Renal cortex interstitium (tissue), 11 donors: ENCODE measurements at regions not wholly inside any gene's neighbourhood (a gene's known extent, or its start where the extent isn't known, plus 50 kb on each side); places are given as distances from the start of the nearest gene placed in this dataset.
"Not testable (repeated sequence)": the region's sequence is repeated elsewhere in the genome, so short reads cannot be mapped to it uniquely, and the experiment has no call there.

Experiments used
- DNase-seq, 11 donors: peaks; one replicate each; pipeline ENCODE4 v3.0.0-alpha.2; 2013; ENCODE audit warnings: low read depth in 9 of 11, low spot score in 4 of 11; ENCODE audit errors: extremely low read depth in 1 of 11

GRCh38 chr6:21928827-21929226, 335.3 kb downstream of the SOX4 start:
- DNase-seq, result no peak

GRCh38 chr6:21931641-21932335, 338.2 kb downstream of the SOX4 start:
- no peak for DNase-seq

GRCh38 chr6:21933351-21933750, 339.8 kb downstream of the SOX4 start:
- no peak for DNase-seq

GRCh38 chr6:21935142-21935541, 341.6 kb downstream of the SOX4 start:
- DNase-seq, result no peak

GRCh38 chr6:21935561-21936028, 342.0 kb downstream of the SOX4 start:
- no peak for DNase-seq

GRCh38 chr6:21937466-21937865, 343.9 kb downstream of the SOX4 start:
- DNase-seq, result no peak

- DNase-seq, result not testable (repeated sequence)
Observed at GRCh38 chr6:21939066-21939465, 345.5 kb downstream of the SOX4 start.

GRCh38 chr6:21941926-21942325, 348.4 kb downstream of the SOX4 start:
- no peak for DNase-seq

GRCh38 chr6:21942897-21943296, 349.3 kb downstream of the SOX4 start:
- no peak for DNase-seq

GRCh38 chr6:21946298-21946783, 350.5 kb downstream of the PRL start:
- DNase-seq, result no peak

GRCh38 chr6:21947227-21947626, 349.6 kb downstream of the PRL start:
- DNase-seq, result not testable (repeated sequence)

GRCh38 chr6:21947731-21948386, 349.0 kb downstream of the PRL start:
- no peak for DNase-seq

GRCh38 chr6:21949211-21949801, 347.5 kb downstream of the PRL start:
- DNase-seq, result no peak

- DNase-seq, result no peak
Observed at GRCh38 chr6:21952367-21952766, 344.5 kb downstream of the PRL start.

- peak in 3 of 11 donors; percentile 34 to 64 (median 55) for DNase-seq
Observed at GRCh38 chr6:21953831-21954801, 342.7 kb downstream of the PRL start.

GRCh38 chr6:21955053-21955595, 341.7 kb downstream of the PRL start:
- DNase-seq, result no peak

GRCh38 chr6:21955951-21956350, 340.9 kb downstream of the PRL start:
- no peak for DNase-seq

GRCh38 chr6:21958428-21958827, 338.4 kb downstream of the PRL start:
- DNase-seq, result no peak

- no peak for DNase-seq
Observed at GRCh38 chr6:21961226-21961625, 335.6 kb downstream of the PRL start.
